Neural progenitor cell (in vitro differentiated cells): ENCODE measurements at regions not wholly inside any gene's neighbourhood (a gene's known extent, or its start where the extent isn't known, plus 50 kb on each side); places are given as distances from the start of the nearest gene placed in this dataset.

ENCODE experiments used
- DNase-seq: peaks from one replicate; pipeline ENCODE4 v3.0.0-alpha.2; 2016; ENCODE audit warnings: low spot score
- H2AFZ ChIP-seq: fragments of 200-600 bp; sonication (generic); replicated peaks from 2 replicates; pipeline ENCODE4 v1.6.1; 2016; ENCODE audit warnings: antibody characterized with exemption
- H3F3A ChIP-seq: fragments of 200-600 bp; sonication (generic); 2 replicates; pipeline ENCODE4 v1.6.1; 2016; ENCODE audit warnings: antibody characterized with exemption, low read depth
- H3K27ac ChIP-seq: fragments of 200-600 bp; sonication (generic); 2 replicates; pipeline ENCODE4 v1.5.1; 2016; ENCODE audit warnings: mild to moderate bottlenecking
- H3K27me3 ChIP-seq: fragments of 200-600 bp; sonication (generic); 2 replicates; pipeline ENCODE4 v1.6.1; 2016; ENCODE audit warnings: mild to moderate bottlenecking, moderate library complexity
- H3K36me3 ChIP-seq: fragments of 200-600 bp; sonication (generic); 2 replicates; pipeline ENCODE4 v1.5.1; 2016
- H3K4me1 ChIP-seq: fragments of 200-600 bp; sonication (generic); 2 replicates; pipeline ENCODE4 v1.6.1; 2016; ENCODE audit warnings: mixed run types
- H3K4me2 ChIP-seq: fragments of 200-600 bp; sonication (generic); 2 replicates; pipeline ENCODE4 v1.6.1; 2016
- H3K4me3 ChIP-seq: fragments of 200-600 bp; sonication (generic); 2 replicates; pipeline ENCODE4 v1.5.1; 2016
- H3K79me2 ChIP-seq: fragments of 200-600 bp; sonication (generic); 2 replicates; pipeline ENCODE4 v1.6.1; 2016; ENCODE audit warnings: low read depth
- H3K9ac ChIP-seq: fragments of 200-600 bp; sonication (generic); 2 replicates; pipeline ENCODE4 v1.6.1; 2016
- H3K9me3 ChIP-seq: fragments of 200-600 bp; sonication (generic); 2 replicates; pipeline ENCODE4 v1.5.1; 2016; ENCODE audit warnings: low read depth
- H4K20me1 ChIP-seq: fragments of 200-600 bp; sonication (generic); 2 replicates; pipeline ENCODE4 v1.6.1; 2016; ENCODE audit warnings: low read depth
- H3K27ac Mint-ChIP-seq: 3 replicates; pipeline ENCODE4 v1.8.0; 2021; ENCODE audit warnings: mixed read lengths
- H3K27me3 Mint-ChIP-seq: 2 replicates; pipeline ENCODE4 v1.8.0; 2022; ENCODE audit warnings: low read depth, mild to moderate bottlenecking, inconsistent platforms, moderate library complexity, mixed read lengths; ENCODE audit not compliant: insufficient read depth
- H3K36me3 Mint-ChIP-seq: 3 replicates; pipeline ENCODE4 v1.8.0; 2021; ENCODE audit warnings: mixed read lengths
- H3K4me1 Mint-ChIP-seq: 3 replicates; pipeline ENCODE4 v1.8.0; 2021; ENCODE audit warnings: mixed read lengths
- H3K4me3 Mint-ChIP-seq: 3 replicates; pipeline ENCODE4 v1.8.0; 2021; ENCODE audit warnings: mild to moderate bottlenecking, moderate library complexity, mixed read lengths
- H3K9me3 Mint-ChIP-seq: 3 replicates; pipeline ENCODE4 v1.8.0; 2020; ENCODE audit warnings: mixed read lengths
- CTCF ChIP-seq: fragments of 200-600 bp; sonication (generic); IDR thresholded peaks from 2 replicates; pipeline ENCODE4 v1.5.1; 2017; ENCODE audit warnings: antibody characterized with exemption, mild to moderate bottlenecking
- EZH2 ChIP-seq: fragments of 200-600 bp; sonication (generic); IDR thresholded peaks from 2 replicates; pipeline ENCODE4 v1.6.1; 2017; ENCODE audit warnings: antibody characterized with exemption, mild to moderate bottlenecking, moderate library complexity
- EZH2phosphoT487 ChIP-seq: fragments of 200-600 bp; sonication (generic); IDR thresholded peaks from 2 replicates; pipeline ENCODE4 v1.6.1; 2017; ENCODE audit warnings: antibody characterized with exemption

DNA sequence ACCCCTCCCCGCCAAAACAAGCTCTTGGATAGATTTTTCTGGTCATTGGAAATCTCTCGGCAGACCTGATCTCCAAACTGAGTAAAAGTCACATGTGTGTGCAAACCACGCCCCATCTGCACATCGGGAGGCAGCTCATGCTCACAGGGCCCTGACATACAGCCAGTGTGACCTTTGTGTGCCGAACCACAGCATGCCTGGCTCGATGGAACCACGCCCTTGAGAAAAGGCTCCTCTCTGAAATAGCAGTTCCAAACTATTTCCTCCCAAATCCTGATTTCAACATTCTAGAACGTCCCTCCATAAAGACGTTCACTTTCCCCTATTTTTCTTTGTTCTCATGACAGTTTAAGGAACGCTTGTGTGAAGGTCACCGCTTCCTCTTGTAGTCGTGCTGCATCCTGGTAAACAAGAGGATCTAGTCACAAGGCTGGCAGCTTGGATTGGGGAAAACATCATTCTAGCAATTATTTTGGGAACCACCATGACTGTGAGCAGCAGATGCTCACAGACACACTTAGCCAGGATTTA is 59.3 kb upstream of the MAP4K4 start:
- Histone ChIP-seq H3K27me3 (no peaks in the 10 kb centered on the region), H3F3A (no peaks in the 10 kb centered on the region), H3K4me2 (no peak overlapping the region), H3K27ac (no peak overlapping the region), H2AFZ (no peak overlapping the region), H3K36me3 (no peaks in the 10 kb centered on the region), H4K20me1 (no peaks in the 10 kb centered on the region), H3K4me3 (no peak overlapping the region), H3K79me2 (no peaks in the 10 kb centered on the region), H3K4me1 (peaks cover 9% of the 10 kb centered on the region), H3K9ac (no peak overlapping the region), H3K9me3 (no peaks in the 10 kb centered on the region)
- Mint-ChIP-seq H3K4me1 (no peaks in the 10 kb centered on the region), H3K9me3 (no peaks in the 10 kb centered on the region), H3K27me3 (no peaks in the 10 kb centered on the region), H3K27ac (peak overlapping the region; percentile 35), H3K36me3 (no peaks in the 10 kb centered on the region), H3K4me3 (no peak overlapping the region)
- no peak for TF ChIP-seq EZH2phosphoT487
- no peak for TF ChIP-seq EZH2
- TF ChIP-seq CTCF = no peak
- no peak for DNase-seq

DNA sequence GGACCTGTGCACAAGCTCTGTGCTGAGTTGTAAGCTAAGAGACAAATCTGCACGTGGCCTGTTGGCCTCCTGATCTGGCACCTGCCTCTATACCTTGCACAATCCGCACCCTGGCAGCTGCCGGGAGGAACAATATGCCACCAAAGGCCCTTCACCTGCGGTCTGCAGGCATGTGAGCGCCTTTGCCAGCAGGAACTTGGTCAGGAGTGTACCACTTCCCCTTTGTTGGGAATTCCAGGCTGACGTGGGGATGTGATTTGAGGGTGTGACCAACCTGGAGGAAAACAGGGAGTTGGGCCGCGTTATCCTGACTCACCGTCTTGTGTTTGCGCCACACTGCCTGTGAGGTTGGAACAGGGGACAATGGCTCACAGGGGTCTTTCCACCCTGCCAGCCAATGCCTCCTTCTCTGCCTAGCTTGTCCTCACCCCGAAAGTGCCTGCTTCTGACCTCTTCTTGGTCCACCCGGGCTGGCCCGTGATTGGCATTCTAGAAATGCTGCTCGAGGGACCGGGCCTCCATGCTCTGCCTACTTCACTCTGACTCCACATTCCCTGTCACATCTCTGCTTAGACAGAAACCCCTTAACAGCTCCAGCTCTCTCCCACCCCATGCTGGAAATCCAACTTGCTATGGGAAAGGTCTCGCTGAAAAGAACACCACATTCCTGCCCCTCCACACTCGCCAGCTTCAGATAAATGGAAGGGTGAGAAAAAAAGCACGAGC is 67.1 kb upstream of the MAP4K4 start:
- peaks cover 3% of the 10 kb centered on the region for H3K4me1 Mint-ChIP-seq
- Histone ChIP-seq H3K9ac (no peak overlapping the region), H3K36me3 (no peaks in the 10 kb centered on the region), H3F3A (no peaks in the 10 kb centered on the region), H2AFZ (peak overlapping the region; percentile 34), H4K20me1 (no peaks in the 10 kb centered on the region), H3K4me3 (no peak overlapping the region), H3K27me3 (no peaks in the 10 kb centered on the region), H3K9me3 (no peaks in the 10 kb centered on the region), H3K4me2 (no peak overlapping the region), H3K4me1 (peaks cover 9% of the 10 kb centered on the region), H3K27ac (no peak overlapping the region), H3K79me2 (no peaks in the 10 kb centered on the region)
- no peak for DNase-seq
- no peak overlapping the region for H3K27ac Mint-ChIP-seq
- H3K36me3 Mint-ChIP-seq = no peaks in the 10 kb centered on the region
- peaks cover 8% of the 10 kb centered on the region for H3K9me3 Mint-ChIP-seq
- TF ChIP-seq EZH2 = no peak
- no peak for TF ChIP-seq EZH2phosphoT487
- no peak for TF ChIP-seq CTCF
- no peak overlapping the region for H3K4me3 Mint-ChIP-seq
- H3K27me3 Mint-ChIP-seq = no peaks in the 10 kb centered on the region

GRCh38 chr2:101628030-101628392 is 69.5 kb upstream of the MAP4K4 start:
- no peak overlapping the region for H3K9ac ChIP-seq
- H2AFZ ChIP-seq = no peak overlapping the region
- Mint-ChIP-seq H3K4me1 (peaks cover 6% of the 10 kb centered on the region), H3K36me3 (no peaks in the 10 kb centered on the region), H3K27me3 (no peaks in the 10 kb centered on the region), H3K9me3 (peaks cover 8% of the 10 kb centered on the region), H3K27ac (no peak overlapping the region), H3K4me3 (no peak overlapping the region)
- H3F3A ChIP-seq = no peaks in the 10 kb centered on the region
- no peaks in the 10 kb centered on the region for H4K20me1 ChIP-seq
- no peak overlapping the region for H3K4me2 ChIP-seq
- no peak for DNase-seq
- TF ChIP-seq EZH2 = no peak
- TF ChIP-seq CTCF = no peak
- TF ChIP-seq EZH2phosphoT487 = no peak
- no peaks in the 10 kb centered on the region for H3K36me3 ChIP-seq
- no peaks in the 10 kb centered on the region for H3K9me3 ChIP-seq
- H3K27ac ChIP-seq = no peak overlapping the region
- no peaks in the 10 kb centered on the region for H3K79me2 ChIP-seq
- H3K4me3 ChIP-seq = no peak overlapping the region
- H3K27me3 ChIP-seq = no peaks in the 10 kb centered on the region
- no peaks in the 10 kb centered on the region for H3K4me1 ChIP-seq
